ENCODE measurements at regions not wholly inside any gene's neighbourhood (a gene's known extent, or its start where the extent isn't known, plus 50 kb on each side); places are given as distances from the start of the nearest gene placed in this dataset.
"Not testable (repeated sequence)": the region's sequence is repeated elsewhere in the genome, so short reads cannot be mapped to it uniquely, and the experiment has no call there.

DNA sequence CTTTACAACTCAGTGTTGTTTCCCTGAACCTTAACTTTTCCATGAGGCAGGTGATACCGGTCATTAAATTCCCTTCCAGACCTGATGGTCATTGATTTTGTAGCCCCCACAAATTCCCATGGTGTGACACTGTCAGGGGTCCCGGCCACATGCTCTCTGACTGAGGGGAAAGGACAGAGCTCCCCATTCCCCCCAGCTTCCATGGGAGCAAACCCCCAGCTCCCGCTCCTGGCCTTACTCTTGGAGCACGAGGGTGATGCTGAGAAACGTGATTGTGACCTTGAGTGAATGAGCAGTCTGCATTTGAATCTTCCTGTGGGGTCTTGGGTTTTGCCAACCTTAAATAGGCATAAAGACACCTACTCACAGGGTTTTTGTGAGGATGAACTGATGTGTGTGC lies 366.8 kb downstream of the RPS6KC1 start:
- DNase-seq, result no peak

DNA sequence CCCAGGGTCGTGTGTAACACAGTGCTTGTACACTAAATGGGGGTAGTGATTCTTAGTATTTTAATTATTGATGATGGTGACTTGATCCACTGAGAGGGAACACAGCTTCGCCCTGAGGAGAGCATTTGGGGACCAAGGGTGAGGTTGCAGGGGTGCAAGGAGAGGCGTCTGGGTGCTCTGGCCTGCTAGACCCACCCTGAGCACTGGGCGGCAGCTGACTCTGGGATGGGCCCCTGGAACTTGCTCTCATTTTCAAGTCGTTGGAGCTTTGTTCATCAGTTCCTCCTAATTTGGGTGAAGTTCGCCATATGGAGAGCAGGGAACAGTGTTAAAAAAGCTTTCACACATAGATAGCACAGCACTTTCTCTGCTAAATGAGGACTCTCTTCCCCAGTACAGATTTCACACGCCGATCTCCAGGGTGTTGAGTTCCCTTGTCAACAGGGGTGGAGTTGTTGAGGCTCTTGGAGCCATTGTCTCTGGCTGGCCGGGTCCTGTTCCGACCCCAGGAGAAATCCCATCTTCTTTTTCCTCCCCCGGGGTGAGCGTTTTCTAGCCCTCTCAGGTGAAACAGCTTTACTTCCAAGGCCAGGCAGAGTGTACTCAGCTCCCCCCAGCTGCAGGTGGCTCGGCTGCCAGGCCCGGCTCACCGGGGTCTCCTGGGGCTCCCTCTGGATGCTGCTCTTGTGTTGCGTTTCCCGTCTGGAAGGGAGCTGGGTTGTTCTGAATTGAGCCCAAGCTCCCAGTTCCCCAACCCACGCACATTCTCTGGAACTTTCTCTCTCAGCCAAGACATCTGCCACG lies 367.4 kb downstream of the RPS6KC1 start:
- no peak for DNase-seq

DNA sequence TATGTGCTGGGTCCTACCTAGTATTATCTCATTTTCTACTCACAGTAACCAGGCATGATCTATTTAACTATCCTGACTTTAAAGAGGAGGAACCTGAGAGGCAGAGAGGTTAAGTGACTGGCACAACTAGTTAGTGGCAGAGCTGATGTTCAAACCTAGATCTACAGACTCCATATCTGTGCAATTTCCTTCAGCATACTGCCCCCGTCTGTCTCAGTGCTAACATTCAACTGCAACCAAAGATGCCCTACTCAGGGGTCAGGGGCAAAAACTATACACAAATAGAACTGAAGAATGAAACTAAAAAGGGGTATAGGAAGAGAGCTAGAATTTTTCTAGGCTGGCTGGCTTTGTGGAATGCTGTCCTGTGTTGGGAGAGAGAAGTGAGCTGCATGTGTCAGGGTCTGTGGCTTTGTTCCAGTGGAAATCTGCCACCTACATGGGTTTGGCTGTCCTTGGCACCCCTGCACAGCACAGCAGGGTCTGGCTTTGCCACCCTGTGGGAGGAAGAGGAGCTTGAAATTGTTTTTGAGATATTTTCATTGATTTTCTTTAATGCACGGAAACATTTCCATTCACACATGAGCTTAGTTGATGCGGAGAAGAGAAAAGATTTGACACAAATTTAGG lies 368.5 kb downstream of the RPS6KC1 start:
- no peak for DNase-seq

DNA sequence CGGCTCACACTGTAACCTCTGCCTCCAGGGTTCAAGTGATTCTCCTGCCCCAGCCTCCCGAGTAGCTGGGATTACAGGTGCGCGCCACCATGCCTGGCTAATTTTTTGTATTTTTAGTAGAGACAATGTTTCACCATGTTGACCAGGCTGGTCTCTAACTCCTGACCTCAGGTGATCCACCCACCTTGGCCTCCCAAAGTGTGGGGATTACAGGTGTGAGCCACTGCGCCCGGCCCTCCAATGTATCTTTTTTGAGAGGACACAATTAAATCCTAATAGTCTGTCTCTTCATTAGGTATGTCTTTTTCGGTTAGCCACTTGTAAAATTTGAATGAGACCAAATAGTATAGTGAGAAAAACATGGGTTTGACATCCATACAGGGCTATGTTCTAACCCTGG lies 370.1 kb downstream of the RPS6KC1 start:
- not testable (repeated sequence) for DNase-seq

DNA sequence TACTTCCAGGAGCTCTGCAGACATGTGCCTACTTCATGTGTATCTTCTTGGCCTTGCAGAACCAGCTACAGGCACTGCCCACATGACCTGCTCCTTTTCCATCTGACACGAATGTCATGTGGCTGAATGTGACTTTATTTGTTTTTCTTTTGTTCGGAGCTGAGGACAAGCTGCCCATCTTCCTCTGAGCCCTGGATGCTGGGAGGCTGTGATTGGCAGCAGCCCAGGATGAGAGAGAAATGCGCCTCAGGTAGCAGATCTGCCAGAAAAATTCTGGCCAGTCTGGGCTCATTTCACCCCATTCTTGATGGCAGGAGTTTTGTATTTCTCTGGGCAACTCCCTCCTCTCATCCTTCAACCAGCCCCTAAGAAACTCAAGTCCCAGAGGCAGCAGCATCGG lies 372.0 kb downstream of the RPS6KC1 start:
- DNase-seq, result no peak

DNA sequence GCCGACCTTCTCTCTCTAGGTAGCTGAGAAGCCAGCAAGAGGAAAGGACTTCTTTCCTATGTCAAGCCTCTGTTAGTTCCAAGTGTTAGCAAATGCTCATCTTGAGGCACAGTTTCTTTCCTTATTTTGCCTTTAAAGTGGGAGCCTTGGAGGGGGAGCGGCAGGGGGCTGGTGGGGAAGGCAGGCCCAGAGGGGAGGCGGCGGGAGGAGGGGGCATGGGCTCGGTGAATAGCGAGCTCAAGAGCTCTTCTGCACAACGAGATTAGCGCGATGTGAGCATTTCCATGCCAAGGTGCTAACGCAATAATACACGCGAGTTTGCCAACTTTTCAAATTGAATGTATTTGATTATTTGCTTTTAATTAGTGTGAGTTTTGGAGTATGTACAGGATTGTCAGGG lies 372.6 kb downstream of the RPS6KC1 start:
- no peak for DNase-seq

DNA sequence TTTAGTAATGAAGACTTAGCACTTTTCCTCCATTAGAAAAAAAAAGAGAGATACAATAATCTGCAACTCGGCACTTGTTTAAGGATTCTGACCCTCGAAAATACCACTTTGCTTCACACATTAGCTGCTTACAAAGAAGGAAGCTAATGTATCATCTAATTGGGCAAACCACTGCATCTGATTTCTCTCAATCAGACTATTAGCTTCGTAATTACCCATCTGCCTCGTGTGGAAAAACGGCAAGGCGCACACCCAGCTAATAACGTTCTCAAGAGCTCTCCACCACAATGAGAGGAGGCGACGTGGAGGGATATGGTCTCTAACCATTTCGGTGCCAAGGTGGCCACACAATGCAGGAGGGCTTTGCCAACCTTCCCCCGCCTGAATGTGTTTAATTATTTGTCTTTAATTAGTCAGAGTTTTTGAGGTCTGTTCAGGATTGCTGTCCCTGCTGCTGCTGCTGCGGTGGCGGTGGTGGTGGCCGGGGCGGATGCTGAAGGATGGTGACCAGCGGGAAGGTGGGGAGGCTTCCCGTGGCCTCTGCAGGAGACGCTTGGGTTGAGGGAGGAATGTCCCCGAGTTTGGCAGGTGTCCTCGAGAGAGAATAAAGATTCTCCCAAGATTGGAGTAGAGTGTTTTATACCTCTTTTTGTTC lies 374.5 kb downstream of the RPS6KC1 start:
- no peak for DNase-seq

DNA sequence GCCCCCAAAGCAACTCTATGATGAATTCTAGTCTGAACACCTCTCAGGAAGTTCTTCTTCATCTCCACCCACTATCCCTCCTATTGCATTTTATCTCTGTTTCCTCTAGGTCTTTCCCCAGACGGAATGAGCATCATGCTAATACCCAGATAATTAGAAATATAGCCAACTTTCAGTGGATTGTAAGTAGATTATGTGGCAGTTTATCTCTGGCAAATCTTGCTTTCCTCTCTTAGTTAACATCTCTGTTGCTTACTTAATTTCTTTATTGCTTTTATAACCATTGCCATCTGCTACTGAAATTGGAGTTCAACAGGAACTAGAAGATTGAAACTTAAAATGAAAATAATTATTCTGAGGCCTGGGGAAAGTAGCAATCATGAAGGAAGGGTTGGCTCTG lies 378.6 kb downstream of the RPS6KC1 start:
- no peak for DNase-seq

DNA sequence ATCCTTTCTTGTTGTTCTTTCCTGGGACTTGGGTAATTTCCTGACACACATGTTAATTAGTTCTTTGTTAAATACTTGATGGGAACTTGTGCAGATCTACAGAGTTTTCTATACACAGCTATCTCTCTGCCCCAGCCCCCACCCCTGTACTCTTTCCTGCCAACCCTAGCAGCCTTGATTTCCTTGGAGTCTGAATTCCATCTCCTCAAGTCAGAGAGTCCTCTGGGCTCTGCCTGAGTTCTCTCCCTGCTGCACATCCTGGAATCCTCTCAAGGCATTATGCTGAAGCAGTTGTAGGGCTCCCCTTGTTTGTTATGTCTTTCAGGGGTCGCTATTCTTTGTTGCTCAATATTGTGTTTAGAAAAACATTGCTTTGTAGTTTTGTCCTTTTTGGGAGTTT lies 384.7 kb downstream of the RPS6KC1 start:
- DNase-seq, result no peak

DNA sequence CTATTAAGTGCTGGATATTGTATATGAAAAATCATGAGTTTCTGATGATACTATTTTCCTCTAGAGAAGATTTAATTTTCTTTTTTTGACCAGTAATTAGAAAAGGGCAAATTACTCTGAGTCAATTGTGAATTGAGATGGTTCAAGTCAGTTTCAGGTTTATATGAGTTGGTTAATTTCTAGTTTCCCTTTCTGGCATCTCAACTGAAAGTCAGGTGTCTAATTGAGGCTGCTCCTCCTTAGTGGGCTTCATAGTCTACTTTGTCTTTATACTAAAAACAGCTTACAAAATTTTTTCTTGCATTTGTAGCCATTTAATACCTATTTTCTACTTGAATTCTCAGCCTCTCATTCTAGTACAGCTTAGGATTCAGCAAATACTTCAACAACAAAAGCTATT lies 387.3 kb downstream of the RPS6KC1 start:
- no peak for DNase-seq

DNA sequence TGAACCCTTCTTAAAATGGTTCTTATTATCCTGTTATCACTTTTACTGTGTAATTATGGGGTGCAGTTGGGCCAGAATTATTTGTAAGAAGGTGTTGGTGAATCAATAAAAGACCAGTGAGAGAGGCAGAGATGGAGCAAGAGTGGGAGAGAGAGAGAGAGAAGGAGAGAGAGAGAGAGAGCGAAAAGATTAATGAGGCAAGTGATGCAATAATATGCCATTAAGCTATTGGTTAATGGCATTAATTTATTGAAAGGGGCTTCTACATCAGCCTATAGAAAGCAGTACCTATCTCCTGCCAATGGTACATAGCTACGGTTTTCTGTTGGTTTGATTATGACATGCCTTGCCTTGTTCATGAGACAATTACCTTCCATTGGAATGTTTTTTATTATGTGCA lies 388.7 kb downstream of the RPS6KC1 start:
- DNase-seq, result no peak

DNA sequence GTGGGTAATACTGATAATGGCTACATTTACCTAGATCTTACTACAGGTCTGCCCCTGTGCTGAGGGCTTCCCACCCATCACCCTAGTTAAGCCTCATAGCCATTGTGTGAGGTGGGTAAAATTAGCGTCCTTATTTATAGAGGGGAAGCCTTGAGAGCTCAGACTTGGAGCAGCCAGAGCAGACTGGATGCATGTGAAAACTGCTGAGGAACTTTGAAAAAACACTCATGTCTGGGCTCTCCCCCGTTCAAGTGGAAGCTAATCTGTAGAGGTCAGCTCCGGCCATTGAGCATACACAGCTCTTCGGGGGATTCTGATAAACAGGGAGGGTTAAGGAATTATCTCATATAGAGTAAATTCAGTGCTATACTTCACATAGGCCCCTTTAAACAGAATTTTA lies 389.7 kb downstream of the RPS6KC1 start:
- no peak for DNase-seq

DNA sequence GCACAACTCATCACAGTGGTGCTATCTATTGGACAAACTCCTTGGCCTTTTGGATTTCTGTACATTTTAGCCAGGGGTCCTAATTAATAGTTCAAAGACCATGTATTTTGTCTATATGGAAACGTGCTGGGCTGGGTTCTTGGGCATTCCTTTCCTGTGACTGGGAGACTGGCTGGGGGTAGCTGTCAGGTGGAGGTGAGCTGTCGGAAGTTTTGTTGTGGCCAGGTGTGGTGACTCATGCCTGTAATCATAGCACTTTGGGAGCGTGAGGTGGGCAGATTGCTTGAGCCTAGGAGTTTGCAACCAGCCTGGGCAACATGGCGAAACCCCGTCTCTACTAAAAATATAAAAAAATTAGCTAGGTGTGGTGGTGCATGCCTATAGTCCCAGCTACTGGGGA lies 392.4 kb downstream of the RPS6KC1 start:
- no peak for DNase-seq

DNA sequence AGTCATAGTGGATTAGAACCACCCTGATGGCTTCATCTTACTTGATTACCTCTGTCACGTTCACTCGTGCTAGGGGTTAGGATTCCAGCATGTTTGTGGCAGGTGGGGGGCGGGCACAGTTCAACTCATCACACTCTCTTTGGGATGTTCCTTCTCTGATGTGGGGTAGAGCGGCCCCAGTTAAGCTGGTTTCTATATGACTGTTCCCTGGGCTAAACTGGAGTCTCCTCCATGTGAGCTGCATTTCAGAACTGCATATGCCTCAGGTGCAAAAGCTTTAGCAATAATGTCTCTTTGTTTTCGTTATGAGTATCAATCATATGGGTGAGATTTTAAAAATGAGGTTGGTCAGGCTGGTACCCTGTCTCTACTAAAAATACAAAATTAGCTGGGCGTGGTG lies 393.2 kb downstream of the RPS6KC1 start:
- DNase-seq, result no peak

DNA sequence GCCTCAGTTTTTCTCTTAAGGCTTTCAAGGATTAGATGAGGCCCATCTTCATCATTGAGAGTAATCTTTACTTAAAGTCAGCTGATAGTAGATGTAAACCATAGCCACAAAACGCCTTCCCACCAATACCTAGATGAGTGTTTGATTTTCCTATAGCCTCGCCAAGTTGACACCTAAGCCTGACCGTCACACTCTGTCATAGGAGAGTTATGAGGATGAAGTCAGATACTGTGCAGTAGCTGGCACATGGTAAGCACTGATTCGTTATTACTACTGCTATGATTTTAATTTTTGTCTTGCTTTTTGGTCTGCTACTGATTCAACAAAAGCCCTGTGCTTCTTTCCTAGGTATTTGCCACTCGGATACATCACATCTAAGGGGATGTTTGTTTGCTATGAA lies 395.5 kb downstream of the RPS6KC1 start:
- DNase-seq, result no peak

DNA sequence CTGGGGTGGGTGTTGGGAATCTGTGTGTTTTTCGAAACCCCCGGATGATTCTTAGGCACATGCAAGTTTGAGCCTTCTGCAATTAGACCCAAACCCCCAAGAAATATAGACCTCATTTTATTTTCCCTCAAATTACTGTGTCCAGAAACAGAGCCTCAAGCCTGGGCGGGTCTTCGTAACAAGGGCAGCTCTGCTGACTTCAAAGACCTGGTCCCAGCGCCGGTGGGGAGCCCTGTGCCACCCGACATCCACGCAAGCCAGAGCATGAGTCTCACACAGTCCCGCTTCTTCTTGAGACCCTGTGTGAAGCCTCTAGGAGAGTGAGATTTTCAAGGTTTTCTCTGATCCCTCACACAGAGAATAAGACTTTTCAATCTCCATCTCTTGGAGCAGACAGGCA lies 397.3 kb downstream of the RPS6KC1 start:
- DNase-seq, result no peak

DNA sequence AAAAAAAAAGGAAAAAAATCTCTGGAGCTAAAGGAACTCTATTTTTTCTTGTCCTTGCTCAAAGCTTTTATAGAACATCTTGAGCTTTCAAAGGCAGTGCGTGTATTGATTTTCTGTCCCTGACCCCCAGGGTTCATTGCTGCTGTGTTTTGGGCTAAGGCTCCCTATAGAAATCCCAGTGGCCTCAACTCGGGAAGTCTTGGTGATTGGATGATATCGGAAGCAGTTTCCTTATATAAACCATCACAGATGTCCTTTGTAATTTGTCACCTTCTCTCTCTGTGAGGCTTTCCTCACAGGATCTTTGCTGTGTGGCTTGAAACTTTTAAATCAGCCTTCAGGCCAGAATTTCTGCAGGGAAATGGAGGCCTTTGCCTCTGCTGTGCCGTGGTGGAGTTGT lies 397.7 kb downstream of the RPS6KC1 start:
- DNase-seq, result no peak

DNA sequence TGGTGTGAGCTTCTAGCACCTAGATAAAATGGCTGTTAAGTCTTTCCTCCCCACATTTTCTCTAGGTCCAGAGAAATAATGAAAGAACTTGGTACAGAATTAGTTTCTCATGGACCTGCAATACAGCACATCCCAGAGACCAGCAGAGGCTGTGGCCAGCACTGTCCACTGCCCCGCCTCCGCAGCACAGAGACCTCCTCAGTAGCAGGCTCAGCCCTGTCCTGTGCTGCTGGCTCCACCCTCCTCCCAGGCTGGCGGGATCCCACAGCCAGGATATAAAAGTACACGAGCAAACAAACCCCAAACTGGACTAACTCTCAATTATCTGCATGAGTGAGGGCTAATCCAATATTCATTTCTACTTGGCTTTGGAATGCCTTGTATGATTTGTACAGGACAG lies 401.5 kb downstream of the RPS6KC1 start:
- no peak for DNase-seq

DNA sequence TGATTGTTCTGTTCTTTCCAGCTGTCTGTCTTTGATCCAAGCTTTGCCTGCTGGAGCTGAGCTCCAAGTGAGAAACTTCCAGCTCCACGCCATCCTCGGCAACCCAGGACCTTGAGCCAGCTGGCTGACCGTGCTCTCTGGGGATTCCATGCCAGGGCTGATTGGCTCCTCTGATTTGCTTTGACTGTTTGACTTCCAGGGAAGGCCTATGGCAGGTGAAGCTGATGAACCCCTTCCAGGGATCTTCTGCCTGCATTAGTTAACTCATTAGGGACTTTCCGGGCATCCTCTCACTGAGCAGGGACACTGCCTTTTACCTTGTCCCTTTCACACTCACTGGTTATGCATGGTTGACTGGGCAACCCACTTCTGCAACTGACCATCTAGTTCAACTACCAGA lies 406.1 kb downstream of the RPS6KC1 start:
- DNase-seq, result no peak

DNA sequence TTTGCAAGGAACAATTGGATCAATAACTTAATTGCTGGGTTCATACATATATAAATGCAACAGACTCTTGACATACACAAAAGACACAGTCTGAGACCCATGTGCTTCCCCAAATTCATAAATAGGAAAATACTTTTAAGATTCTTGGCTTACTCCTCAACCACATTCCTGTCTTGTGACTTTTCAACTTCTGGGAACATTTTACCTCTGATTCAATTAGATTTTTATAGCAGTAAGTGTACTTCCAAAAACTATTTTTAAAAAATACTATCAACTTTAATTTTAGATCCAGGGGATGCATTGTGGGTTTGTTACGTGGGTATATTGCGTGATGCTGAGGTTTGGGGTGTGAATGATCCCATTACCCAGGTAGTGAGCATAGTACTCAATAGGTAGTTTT lies 406.7 kb downstream of the RPS6KC1 start:
- no peak for DNase-seq

DNA sequence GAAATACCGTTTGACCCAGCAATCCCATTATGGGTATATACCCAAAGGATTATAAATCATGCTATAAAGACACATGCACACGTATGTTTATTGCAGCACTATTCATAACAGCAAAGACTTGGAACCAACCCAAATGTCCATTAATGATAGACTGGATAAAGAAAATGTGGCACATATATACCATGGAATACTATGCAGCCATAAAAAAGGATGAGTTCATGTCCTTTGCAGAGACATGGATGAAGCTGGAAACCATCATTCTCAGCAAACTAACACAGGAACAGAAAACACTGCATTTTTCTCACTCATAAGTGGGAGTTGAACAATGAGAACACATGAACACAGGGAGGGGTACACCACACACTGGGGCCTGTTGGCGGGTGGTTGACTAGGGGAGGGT lies 411.3 kb downstream of the RPS6KC1 start:
- DNase-seq, result not testable (repeated sequence)

DNA sequence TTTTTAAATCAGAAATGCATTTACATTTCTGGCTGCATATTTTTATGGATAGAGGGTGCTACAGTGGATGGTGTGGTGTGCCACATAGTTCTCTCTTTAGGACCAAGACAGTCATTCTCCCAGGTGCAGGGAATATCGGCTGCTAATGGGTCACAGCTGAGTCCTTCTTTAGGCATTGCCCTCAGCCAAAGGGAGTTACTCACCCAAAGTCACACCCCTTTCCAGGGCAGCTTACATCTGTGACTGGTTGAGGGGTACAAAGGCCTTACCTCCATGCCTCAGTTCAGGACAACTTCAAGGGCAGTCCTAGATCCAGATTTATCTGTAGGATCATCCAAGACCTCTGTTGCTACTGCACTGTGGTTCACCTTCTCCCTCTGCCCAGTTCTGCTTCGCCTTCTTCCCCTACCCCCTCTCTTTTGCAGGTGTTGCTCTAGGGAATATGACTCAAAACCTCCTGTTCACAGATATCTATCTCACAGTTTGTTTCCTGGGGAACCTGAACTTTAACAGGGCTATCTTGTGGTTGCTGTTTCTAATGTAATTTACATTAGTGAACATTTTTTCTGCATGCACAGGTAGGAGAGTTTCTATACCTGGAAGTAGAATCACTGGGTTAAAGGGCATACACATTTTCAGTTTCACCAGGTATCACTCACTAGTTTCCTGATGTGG lies 413.9 kb downstream of the RPS6KC1 start:
- DNase-seq, result no peak

DNA sequence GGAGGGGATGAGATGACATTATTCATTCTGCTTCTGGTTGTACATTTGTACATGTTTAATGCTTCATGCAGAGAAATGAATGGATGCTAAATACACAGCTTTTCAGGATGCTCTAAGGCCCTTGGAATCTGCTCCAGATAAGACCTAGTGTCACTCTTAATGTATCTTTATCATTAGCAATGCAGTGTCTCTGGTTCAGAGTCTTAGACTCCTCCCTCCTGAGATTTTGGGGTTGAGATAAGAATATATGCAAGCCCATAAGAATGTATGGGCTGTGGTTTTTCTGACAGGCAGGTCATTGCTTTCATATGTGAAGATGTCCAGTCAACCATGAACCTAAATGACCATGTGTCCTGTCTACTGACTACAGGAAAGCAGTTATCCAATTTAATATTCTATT lies 415.5 kb downstream of the RPS6KC1 start:
- no peak for DNase-seq

DNA sequence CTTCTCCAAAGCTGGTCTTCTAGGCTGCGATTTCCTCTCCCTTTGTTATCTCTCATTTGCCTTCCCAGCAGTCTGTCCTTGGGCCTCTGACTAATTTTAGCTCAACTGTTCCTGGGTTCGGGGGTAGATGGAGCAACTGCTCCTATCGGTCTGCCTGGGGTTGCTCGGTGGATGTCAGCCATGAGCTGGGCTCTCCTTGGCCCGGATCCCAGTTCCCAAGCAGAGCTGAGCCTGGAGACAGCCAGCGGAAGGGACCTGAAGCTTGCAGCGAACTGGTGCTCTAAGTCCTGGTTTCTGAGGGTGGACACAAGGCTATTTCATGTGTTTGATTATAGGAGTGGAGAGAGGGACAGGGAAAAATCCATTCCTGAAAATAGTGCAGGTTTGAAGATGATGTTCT lies 423.0 kb downstream of the RPS6KC1 start:
- no peak for DNase-seq
